ENCODE measurements at regions not wholly inside any gene's neighbourhood (a gene's known extent, or its start where the extent isn't known, plus 50 kb on each side); places are given as distances from the start of the nearest gene placed in this dataset.

- no peak for DNase-seq (ENCODE audit: low spot score)
Observed at GRCh38 chr13:57918086-57918485, 286.5 kb downstream of the PCDH17 start.

DNA sequence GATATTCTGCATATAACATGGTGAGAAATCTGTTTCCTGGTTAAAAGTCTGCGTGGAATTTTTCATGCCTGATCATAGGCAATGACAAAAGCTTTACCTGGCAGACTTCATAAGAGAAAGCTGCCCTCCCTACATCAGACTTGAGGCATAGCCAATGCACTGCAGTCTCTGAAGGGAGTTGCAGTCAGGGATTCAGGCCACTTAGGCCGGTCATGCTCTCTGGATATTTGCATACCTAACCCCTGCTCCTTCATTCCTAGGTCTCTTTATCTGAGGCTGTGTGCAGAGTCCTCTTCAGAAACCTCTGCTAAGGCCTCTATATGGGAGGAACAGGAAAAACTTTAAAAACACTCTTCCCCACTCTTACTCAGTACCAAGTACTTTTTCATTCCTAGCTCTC, 287.4 kb downstream of the PCDH17 start:
- DNase-seq (ENCODE audit: low spot score) = no peak

- no peak for DNase-seq (ENCODE audit: low spot score)
Observed at GRCh38 chr13:57925250-57925649, 293.7 kb downstream of the PCDH17 start.

GRCh38 chr13:57925751-57926150, 294.2 kb downstream of the PCDH17 start:
- no peak for DNase-seq (ENCODE audit: low spot score)

DNA sequence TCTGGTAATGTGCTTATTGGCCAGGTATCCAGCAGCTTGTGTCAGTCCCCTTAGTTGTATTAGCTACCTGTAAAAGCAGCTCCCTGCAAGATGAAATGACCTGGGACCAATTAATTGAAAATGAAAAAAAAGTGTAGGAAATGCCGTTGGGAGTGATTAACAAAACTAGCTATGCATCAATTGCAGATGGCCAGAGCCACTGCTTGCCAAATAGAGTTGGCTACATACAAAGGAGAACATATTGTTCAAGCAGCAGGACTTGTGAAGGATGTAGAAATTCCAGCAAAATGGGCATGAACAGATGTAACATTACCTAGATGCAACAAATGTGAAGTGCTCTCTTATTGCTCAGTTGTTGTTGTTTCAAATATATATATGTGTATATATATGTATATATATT, 300.5 kb downstream of the PCDH17 start:
- DNase-seq (ENCODE audit: low spot score) = no peak

DNA sequence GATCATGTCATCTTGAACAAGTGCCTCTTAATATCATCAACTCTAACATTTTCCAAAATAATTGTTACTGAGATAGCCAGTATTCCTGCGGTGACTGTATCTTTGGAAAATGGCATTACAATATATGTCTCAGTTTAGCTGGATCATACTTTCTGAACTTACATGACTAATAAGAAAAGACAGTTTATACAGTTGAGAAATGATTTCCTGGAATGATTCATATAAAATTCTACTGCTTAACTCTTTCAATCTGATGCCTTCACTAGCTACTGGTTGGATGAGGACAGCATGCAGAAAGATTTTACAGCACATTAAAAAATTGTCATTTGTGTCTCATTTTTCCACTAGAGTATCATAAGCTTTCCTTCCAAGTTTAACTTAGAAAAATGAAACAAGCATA, 302.1 kb downstream of the PCDH17 start:
- no peak for DNase-seq (ENCODE audit: low spot score)

DNA sequence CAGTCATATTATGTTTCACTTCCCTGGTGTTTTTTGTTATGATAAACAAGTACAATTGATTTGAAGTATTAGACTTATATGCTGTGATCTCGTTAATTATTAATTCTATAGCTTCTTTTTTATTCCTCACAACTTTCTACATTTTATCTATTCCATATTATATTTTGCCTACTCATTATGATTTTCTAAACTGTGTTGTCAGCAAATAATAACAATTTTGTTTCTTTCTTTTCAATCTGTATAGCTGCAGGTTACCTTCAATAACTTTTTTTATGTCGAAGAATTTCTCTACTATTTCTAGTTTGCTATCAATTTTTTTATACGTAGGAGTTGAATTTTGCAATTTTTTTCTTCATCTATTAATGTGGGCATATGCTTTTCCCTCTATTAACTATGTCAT, 304.4 kb downstream of the PCDH17 start:
- DNase-seq (ENCODE audit: low spot score) = no peak

DNA sequence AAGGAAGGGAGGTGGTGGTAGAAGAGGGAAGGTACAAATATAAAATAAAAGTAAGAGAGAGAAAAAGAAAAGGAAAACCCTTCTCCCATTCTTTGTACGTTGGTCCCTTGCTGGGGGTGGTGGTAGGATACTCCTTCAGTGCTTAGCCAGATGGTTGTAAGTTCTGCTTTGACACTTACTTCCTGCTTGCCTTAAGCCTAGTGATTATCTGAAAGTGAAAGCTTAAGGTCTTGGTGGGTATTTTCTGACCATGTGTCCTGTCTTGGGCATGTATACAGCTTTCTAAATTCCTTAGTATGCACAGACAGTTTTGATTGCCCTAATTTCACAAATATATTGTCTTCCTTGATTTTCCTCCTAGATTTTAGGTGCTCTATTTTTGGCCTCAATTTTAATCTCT, 314.8 kb downstream of the PCDH17 start:
- no peak for DNase-seq (ENCODE audit: low spot score)

- no peak for DNase-seq (ENCODE audit: low spot score)
Observed at GRCh38 chr13:57948884-57949283, 317.3 kb downstream of the PCDH17 start.

DNA sequence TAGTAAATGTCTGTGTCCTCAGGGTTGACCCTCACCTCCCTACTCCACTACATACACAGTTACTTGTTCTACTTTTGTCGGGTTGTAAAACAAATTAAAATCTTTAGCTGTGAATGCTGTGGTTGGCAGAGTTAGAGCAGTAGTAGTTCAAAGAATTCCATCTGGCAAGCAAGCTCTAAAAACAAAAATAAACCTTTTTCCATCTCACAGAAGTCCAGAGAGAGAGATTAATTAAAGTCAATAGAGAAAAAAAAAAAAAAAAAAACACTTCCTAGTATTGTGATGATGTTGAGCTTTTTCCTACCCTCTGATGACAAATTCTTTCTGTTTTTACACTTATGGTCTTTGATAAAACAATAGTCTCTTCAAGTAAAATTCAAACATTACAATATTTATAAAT, 338.4 kb downstream of the PCDH17 start:
- DNase-seq (ENCODE audit: low spot score) = no peak

DNA sequence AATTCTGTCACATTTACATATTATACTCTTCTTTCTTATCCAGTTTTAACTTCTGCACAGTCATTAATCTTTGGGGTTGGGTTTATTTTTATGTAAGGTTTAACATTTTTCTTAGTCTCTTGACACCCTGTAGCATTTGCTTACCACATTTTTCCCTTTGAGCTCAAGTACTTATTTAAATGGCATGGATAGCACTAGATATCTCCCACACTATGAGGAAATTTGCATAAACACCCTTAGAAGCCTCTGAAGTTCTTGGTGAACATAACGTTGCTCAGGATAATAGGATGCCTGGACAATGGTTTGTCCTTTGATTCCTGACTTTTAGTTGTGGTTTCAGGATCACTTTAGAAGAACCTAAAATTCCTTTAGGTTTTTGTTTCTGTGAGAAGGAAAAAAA, 338.9 kb downstream of the PCDH17 start:
- DNase-seq (ENCODE audit: low spot score) = no peak

DNA sequence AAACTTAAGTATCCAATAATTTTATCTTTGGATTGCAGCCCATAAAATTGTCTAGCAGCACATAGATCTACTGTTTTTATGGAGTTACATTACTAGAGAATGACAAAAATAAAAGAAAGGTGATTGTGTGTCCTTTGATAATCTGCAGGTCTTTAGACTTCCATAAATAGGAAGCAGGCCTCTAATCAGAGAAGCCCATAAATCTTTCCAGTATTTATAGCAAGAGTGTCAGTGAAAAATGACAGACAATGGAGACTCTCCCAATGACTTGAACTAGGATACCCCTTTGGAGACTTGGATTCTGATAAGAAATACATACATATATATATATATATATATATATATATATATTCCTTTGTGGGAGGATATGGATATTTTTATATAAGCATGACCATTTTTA, 351.2 kb downstream of the PCDH17 start:
- DNase-seq (ENCODE audit: low spot score) = no peak

- DNase-seq (ENCODE audit: low spot score) = no peak
Observed at GRCh38 chr13:57988276-57988675, 356.7 kb downstream of the PCDH17 start.

DNA sequence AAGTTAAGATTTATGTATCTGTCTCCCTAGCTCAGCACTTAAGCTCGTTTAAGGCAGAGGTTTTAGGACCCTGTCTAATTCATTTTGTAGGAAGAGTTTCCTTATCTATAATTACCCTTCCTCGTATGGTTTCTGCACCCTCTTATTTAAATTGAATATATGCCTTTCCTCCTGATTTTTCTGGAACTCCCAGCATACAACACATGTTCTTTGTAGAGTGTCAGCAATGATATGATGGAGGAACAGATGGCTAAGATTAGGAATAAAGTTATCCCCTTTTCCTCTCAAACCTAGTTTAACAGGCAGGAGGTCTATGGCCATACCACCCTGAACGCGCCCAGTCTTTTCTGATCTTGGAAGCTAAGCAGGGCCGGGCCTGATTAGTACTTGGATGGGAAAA, 359.5 kb downstream of the PCDH17 start:
- no peak for DNase-seq (ENCODE audit: low spot score)

DNA sequence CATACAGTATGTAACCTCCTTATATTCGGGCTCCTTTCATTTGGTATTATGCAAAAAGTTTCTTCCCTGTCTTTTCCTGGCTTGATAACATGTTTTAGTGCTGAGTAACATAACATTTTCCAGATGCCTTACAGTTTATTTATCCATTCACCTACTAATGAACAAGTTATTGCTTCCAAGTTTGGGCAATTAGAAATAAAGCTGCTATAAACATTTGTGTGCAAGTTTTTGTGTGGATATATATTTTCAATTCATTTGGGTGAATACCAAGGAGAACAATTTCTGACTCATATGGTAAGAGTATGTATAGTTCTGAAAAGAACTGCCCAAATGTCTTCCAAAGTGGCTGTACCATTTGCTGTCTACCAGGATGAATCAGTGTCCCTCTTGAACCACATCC, 360.9 kb downstream of the PCDH17 start:
- no peak for DNase-seq (ENCODE audit: low spot score)

GRCh38 chr13:57996717-57997116, 365.2 kb downstream of the PCDH17 start:
- DNase-seq (ENCODE audit: low spot score) = no peak

GRCh38 chr13:58004751-58005150, 373.2 kb downstream of the PCDH17 start:
- no peak for DNase-seq (ENCODE audit: low spot score)

- no peak for DNase-seq (ENCODE audit: low spot score)
Observed at GRCh38 chr13:58018020-58018419, 386.5 kb downstream of the PCDH17 start.

GRCh38 chr13:58018865-58019264, 387.3 kb downstream of the PCDH17 start:
- DNase-seq (ENCODE audit: low spot score) = no peak

- DNase-seq (ENCODE audit: low spot score) = no peak
Observed at GRCh38 chr13:58024103-58024502, 392.6 kb downstream of the PCDH17 start.

DNA sequence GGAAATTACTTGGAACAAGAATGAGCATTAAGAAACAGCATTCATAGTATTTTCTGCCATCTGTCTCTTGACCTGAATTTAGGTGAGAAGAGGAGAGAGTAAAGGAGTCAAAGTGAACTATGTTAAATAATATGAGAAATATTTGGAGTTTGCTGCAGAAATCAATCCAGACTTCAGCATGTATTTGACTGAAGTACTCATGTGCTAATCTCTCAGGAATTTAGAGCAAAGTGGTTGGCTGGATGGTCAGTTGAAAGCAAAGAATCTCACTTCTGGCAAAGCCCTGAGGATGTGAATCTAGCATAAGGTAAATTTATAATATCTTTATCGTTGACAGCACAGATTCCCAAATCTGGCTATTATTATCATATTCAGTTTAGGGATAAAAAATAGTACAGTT, 394.3 kb downstream of the PCDH17 start:
- DNase-seq (ENCODE audit: low spot score) = no peak

DNA sequence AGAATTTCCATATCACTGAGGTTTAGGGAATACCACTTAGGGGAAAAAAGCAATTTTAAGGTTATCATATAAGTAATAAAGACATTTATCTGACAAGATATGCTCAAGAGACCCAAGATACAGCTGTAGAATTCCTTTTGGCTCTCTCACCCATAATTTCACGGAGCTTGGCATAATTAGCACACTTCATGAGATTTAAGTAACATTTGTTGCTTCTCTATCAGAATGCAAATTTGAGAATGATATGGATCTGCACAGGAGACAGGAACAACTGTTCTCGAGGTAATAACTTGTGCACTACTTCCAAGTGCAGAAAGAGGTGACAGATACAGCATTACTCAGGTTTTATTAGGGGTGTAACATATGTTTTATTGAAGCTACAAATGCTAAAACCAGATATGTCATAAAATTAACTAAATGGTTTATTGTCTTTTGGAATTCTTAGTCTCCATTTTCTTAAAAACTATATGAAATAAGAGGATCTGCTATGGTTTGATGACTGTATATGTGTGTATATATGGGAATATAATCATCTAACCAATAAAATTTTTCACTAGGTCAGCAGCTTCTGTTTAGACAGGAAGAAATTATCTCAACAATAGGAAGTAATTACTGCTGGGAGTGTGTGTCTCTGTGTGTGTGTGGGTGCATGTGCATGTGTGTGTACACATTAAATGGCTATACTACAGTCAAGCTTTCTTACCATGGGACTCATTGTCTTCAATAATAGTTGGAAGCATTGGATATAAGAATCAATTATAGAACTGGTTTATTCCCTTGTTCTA, 401.3 kb downstream of the PCDH17 start:
- DNase-seq (ENCODE audit: low spot score) = no peak

DNA sequence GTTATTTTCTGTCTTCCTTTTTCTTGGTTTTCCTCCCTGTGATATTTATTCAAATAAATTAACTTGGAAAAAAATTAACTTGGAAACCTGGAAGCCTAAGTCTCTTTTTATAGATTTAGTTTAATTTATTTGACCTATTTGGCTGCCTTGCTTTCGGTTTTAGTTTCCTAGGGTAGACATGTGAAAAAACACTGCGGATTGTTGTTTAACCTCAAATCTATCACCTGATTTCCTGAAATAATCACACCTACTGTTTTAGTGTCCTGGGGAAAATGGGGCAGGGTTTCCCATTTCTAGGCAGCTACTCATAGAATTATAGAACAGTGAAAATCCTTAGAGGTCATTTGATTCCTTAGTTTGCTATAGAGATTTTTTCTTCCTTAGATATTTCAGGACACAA, 412.4 kb downstream of the PCDH17 start:
- no peak for DNase-seq (ENCODE audit: low spot score)

DNA sequence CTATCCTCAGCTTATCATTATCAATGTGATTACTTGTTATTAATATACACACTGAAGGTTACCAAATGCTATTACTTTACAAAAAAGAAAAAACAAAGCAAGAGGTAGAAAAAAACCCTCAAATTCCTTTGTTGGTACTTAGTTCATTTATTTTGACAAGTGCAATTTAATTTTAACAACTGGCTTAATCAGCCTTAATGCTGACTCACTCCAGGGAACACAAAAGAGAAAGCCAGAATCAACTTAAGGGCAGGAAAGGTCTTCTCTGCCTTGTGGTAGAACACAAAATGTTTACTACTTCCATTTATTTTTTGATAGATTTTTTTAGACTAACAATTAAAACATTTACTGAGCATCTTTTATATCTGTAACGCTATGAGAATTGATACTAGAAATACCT, 417.1 kb downstream of the PCDH17 start:
- DNase-seq (ENCODE audit: low spot score) = no peak

DNA sequence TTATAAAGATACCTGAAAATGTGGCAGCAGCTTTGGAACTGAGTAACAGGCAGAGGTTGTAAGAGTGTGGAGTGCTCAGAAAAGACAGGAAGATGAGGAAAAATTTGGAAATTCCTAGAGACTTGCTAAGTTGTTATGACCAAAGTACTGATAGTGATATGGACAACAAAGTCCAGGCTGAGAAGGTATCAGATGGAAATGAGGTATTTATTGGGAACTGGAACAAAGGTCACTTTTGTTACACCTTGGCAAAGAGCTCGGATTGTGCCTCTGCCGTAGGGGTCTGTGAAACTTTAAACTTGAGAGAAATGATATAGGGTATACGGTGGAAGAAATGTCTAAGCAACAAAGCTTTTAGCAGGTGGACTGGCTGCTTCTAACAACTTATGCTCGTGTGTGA, 419.9 kb downstream of the PCDH17 start:
- no peak for DNase-seq (ENCODE audit: low spot score)
